MG63 (cell line): ENCODE measurements at regions not wholly inside any gene's neighbourhood (a gene's known extent, or its start where the extent isn't known, plus 50 kb on each side); places are given as distances from the start of the nearest gene placed in this dataset.

Experiments
- DNase-seq: peaks from one replicate; pipeline ENCODE4 v3.0.0-alpha.2; 2020
- H3K27me3 ChIP-seq: fragments of 250-450 bp; sonication (Bioruptor Pico); 2 replicates; pipeline ENCODE4 v1.5.1; 2020; ENCODE audit warnings: mild to moderate bottlenecking, moderate library complexity
- H3K36me3 ChIP-seq: fragments of 250-450 bp; sonication (Bioruptor Pico); 2 replicates; pipeline ENCODE4 v1.5.1; 2020; ENCODE audit warnings: mild to moderate bottlenecking, moderate library complexity
- H3K4me3 ChIP-seq: fragments of 250-450 bp; sonication (Bioruptor Pico); 2 replicates; pipeline ENCODE4 v1.5.1; 2020; ENCODE audit warnings: mild to moderate bottlenecking, moderate library complexity
- H3K9me3 ChIP-seq: fragments of 250-450 bp; sonication (Bioruptor Pico); 2 replicates; pipeline ENCODE4 v1.5.1; 2020; ENCODE audit warnings: mild to moderate bottlenecking, moderate library complexity

DNA sequence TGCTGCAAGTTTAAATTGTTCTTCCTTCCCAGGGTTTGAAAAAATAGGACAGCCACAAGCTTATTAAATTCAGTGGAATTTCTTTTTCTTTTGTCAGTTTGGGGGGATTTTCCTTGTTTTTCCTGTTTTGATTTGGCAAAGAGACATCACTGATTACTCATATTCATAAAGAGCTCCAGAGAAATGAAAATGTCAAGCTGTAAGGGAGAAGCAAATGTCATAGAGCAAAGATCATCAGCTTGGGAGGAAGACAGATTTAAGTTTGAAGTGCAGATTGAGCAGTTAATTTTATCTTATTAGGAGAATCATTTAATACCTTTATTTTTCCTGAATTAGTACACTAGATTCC, 255.8 kb upstream of the PHYHIPL start:
- DNase-seq, result no peak
- Histone ChIP-seq H3K9me3 (no peaks in the 10 kb centered on the region), H3K4me3 (no peak overlapping the region), H3K27me3 (no peaks in the 10 kb centered on the region), H3K36me3 (no peaks in the 10 kb centered on the region)

DNA sequence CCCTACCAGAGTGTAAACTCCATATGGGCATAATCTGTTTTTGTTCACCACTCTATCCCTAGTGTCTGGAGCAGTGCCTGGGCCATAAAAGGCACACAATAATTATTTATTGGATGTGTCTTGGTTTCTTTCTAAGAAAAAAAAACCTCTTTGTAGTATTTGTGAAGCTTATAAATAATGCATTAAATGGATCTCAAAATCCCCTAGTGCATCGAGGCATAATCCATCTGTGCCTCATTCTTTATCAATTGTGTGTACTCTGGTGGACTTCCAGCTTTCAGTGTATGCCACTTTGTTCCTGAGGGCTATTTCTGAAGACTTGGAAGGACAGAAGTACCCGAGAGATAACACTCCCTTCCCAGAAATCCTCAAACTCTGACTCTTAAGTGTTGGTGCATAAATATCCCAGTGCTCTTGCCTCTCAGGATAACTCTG, 255.0 kb upstream of the PHYHIPL start:
- Histone ChIP-seq H3K9me3 (no peaks in the 10 kb centered on the region), H3K4me3 (no peak overlapping the region), H3K36me3 (no peaks in the 10 kb centered on the region), H3K27me3 (no peaks in the 10 kb centered on the region)
- no peak for DNase-seq

DNA sequence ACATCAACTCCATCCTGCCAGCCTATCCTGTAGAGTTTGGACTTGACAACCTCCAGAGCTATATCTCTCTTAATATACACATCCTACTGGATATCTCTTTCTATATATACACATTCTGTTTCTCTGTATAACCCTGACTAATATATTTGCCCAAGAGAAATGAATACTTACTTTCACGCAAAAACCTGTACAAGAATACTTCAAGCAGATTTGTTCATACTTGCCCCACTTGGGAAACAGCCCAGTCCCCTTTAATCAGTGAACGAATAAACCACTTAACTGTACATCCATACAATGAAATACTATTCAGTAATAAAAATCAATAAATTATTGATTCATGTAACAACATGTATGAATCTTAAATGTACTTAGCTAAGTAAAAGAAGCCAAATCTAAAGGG, 251.1 kb upstream of the PHYHIPL start:
- Histone ChIP-seq H3K36me3 (no peaks in the 10 kb centered on the region), H3K9me3 (no peaks in the 10 kb centered on the region), H3K27me3 (no peaks in the 10 kb centered on the region), H3K4me3 (no peak overlapping the region)
- no peak for DNase-seq

- no peaks in the 10 kb centered on the region for H3K9me3 ChIP-seq
- no peak for DNase-seq
- no peaks in the 10 kb centered on the region for H3K36me3 ChIP-seq
- no peak overlapping the region for H3K4me3 ChIP-seq
- H3K27me3 ChIP-seq, result no peaks in the 10 kb centered on the region
These were observed 245.9 kb upstream of the PHYHIPL start for GRCh38 chr10:58930500-58930899.

GRCh38 chr10:58932126-58932525, 244.3 kb upstream of the PHYHIPL start:
- Histone ChIP-seq H3K36me3 (no peaks in the 10 kb centered on the region), H3K27me3 (no peaks in the 10 kb centered on the region), H3K9me3 (no peaks in the 10 kb centered on the region), H3K4me3 (no peak overlapping the region)
- DNase-seq, result no peak

DNA sequence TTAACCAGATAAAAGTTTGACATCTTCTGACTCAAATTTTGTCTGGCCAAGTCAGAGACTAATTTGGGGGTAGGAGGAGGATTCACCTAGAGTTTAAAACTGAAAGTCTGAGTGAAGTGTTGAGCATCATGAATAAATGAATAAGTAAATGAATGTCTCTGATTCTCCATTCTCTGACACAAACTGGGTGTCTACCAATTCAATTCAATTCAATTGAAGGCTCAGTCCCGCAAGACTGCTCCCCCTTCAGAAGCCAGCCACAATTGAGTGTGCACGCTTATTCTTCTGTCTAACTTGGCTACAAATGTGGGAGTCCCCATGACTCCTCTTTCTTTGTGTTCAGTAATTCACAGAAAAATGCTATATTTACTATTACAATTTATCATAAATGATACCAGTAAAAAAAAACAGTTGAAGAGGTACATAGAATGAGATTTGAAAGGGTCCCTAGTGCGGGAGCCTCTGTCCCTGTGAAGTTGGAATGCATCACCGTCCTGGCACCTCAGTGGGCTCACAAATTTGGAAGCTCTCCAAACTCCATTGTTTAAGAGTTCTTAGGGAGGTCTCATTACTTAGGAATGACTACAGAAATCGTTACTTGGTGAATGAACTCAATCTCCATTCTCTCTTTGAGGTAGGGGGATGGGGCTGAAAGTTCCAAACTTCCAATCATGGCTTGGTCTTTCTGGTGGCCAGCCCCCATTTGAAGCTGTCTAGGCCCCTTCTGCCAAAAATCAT, 243.7 kb upstream of the PHYHIPL start:
- DNase-seq, result no peak
- Histone ChIP-seq H3K27me3 (no peaks in the 10 kb centered on the region), H3K36me3 (no peaks in the 10 kb centered on the region), H3K4me3 (no peak overlapping the region), H3K9me3 (no peaks in the 10 kb centered on the region)

DNA sequence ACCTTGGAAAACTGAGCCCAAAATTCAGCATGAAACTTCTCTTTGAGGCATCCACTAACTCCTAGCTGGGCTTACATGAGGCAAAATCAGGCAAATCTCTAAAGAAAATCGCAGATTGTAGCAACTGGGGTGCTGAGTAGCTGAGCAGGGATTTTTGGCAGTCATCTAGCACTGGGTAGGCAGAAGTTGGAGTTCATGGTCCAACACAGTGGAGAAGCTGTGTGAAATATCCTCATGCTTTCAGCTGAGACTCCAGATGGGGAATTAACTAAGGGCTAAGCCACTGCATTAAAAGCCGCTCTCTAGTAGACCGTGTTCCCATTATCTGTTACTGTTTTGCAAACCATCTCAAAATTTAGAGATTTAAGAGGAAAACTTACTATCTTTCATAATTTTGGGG, 240.1 kb upstream of the PHYHIPL start:
- H3K9me3 ChIP-seq, result no peaks in the 10 kb centered on the region

DNA sequence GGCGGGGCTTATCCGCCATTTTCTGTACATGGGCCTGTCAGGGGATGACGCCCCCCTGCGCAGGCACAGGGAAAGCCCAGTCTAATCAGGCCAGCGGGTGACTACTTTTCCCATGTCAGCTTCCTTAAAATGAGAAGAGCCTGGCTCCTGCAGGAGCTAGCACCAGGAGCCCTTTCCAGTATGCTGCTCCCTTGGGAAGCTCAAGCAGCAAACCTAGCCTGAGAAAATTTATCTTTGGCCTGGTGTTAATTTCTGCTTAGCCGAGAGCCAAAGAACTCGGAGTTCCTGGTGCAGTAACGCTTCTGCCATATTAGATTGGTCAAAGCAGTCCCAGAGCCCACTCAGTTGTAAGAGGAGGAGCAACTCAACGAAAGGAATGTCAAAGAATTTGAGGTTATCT, 239.0 kb upstream of the PHYHIPL start:
- no peak overlapping the region for H3K4me3 ChIP-seq
- H3K27me3 ChIP-seq, result no peaks in the 10 kb centered on the region
- no peaks in the 10 kb centered on the region for H3K9me3 ChIP-seq
- DNase-seq, result no peak
- H3K36me3 ChIP-seq, result no peaks in the 10 kb centered on the region

More for the DNA sequence above, 240.1 kb upstream of the PHYHIPL start:
- Histone ChIP-seq H3K4me3 (no peak overlapping the region), H3K36me3 (no peaks in the 10 kb centered on the region), H3K27me3 (no peaks in the 10 kb centered on the region)
- no peak for DNase-seq

DNA sequence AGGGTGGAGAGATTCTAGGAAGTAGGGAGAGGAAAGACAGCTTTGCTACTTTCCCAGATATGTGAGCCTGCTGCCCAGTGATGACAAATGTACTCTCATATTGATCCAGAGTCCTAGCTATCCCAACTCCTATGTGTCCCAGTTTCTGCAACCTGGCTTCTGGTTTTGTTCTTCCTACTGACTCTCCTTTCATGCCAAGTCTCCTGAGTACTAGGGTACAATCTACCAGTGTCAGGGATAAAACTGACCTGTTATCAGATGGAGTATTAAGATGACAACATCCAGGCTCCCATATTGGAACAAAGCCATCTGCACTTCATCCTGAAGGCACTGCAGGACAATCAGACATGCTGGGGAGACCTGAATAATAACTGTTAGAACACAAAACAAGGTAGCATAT, 233.7 kb upstream of the PHYHIPL start:
- 0 out of 2 replicates have a peak, but pooled peaks cover 2% of the 10 kb centered on the region for H3K9me3 ChIP-seq
- H3K27me3 ChIP-seq, result no peaks in the 10 kb centered on the region
- no peak overlapping the region for H3K4me3 ChIP-seq
- DNase-seq, result no peak
- H3K36me3 ChIP-seq, result no peaks in the 10 kb centered on the region

GRCh38 chr10:58943256-58943890, 233.1 kb upstream of the PHYHIPL start:
- Histone ChIP-seq H3K27me3 (no peaks in the 10 kb centered on the region), H3K36me3 (no peaks in the 10 kb centered on the region), H3K9me3 (0 out of 2 replicates have a peak, but pooled peaks cover 2% of the 10 kb centered on the region), H3K4me3 (no peak overlapping the region)
- DNase-seq, result no peak

DNA sequence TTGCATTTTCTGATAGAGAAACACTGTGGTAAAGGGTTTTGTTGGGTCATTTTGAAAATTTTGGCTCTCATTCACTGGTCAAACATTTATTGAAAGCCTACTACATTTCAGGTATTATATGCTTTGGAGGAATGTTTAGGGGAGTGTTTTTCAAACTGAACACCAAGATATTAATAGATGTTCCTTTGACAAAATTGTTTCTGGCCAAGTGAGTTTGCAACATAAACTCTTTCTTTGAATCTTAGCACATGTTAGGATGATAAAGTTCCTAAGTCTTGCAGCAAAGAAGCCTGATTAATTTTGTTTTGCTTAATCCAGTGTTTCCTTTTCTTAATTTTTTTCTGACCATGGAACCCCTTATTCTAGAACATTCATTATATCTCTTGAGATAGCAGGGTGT, 232.5 kb upstream of the PHYHIPL start:
- no peak for DNase-seq
- 0 out of 2 replicates have a peak, but pooled peaks cover 2% of the 10 kb centered on the region for H3K9me3 ChIP-seq
- no peaks in the 10 kb centered on the region for H3K36me3 ChIP-seq
- no peak overlapping the region for H3K4me3 ChIP-seq
- no peaks in the 10 kb centered on the region for H3K27me3 ChIP-seq

GRCh38 chr10:58948303-58948702, 228.1 kb upstream of the PHYHIPL start:
- no peak for DNase-seq
- no peak overlapping the region for H3K4me3 ChIP-seq
- no peaks in the 10 kb centered on the region for H3K27me3 ChIP-seq
- H3K36me3 ChIP-seq, result no peaks in the 10 kb centered on the region
- H3K9me3 ChIP-seq, result no peaks in the 10 kb centered on the region

GRCh38 chr10:58950618-58951017, 225.8 kb upstream of the PHYHIPL start:
- H3K9me3 ChIP-seq, result no peaks in the 10 kb centered on the region
- DNase-seq, result no peak

DNA sequence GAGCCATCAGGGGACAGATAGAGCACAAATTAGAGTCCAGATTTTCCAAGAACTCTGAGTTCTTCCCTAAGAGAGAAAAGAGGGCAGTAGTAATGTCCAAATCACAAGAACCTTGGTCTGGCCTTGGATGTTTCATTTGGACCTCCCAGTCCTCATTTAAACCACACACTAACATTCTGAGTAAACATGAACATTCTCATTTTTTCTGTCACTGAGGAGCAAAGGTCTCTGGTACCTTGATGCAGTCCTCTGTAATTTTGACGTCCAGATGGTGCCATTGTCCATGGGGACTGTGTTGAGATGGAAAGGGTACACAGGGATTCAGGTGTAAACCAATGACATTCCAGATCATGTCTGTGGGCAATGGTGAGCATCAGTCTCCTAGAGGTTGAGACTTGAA, 225.4 kb upstream of the PHYHIPL start:
- no peak overlapping the region for H3K4me3 ChIP-seq
- no peaks in the 10 kb centered on the region for H3K27me3 ChIP-seq
- no peaks in the 10 kb centered on the region for H3K9me3 ChIP-seq
- no peaks in the 10 kb centered on the region for H3K36me3 ChIP-seq
- DNase-seq, result no peak

More at GRCh38 chr10:58950618-58951017, 225.8 kb upstream of the PHYHIPL start:
- Histone ChIP-seq H3K36me3 (no peaks in the 10 kb centered on the region), H3K4me3 (no peak overlapping the region), H3K27me3 (no peaks in the 10 kb centered on the region)

GRCh38 chr10:58951746-58952145, 224.7 kb upstream of the PHYHIPL start:
- no peaks in the 10 kb centered on the region for H3K27me3 ChIP-seq
- H3K36me3 ChIP-seq, result no peaks in the 10 kb centered on the region
- DNase-seq, result no peak
- H3K4me3 ChIP-seq, result no peak overlapping the region
- no peaks in the 10 kb centered on the region for H3K9me3 ChIP-seq

GRCh38 chr10:58952162-58952601, 224.3 kb upstream of the PHYHIPL start:
- Histone ChIP-seq H3K9me3 (no peaks in the 10 kb centered on the region), H3K36me3 (no peaks in the 10 kb centered on the region), H3K4me3 (no peak overlapping the region), H3K27me3 (no peaks in the 10 kb centered on the region)
- DNase-seq, result no peak

DNA sequence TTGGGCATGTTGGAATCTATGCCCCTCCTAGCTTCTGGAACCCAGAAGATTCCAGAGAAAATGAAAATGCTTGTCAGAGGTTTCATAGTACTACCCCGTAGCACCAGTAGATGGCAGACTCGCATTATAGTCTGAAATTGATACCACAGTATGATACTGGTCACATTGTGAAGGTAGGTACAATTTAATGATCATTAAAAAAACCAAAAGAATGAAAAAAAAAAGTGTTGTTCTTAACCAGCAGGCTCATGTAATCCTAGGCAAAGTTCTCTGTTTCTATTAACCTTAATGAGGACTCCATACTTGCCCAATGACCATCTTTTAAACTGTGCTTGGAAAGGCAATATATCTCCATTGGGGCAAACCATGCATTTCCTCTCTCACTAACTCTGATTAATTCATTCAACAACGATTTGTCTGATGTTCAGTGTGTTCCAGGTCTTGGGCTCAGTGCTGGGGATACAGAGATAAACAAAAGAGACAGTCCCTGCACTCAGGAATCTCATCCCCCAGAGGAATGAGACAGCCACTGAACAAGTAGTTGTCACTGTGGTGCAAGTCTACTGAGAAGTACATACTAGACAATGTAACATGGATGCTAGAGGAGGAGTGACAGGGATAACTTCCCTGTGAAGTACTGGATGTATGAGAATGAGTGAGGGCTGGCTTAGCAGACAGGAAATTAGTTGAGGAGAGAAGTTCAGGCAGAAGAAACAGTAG, 223.5 kb upstream of the PHYHIPL start:
- no peaks in the 10 kb centered on the region for H3K36me3 ChIP-seq
- no peak for DNase-seq
- H3K4me3 ChIP-seq, result no peak overlapping the region
- no peaks in the 10 kb centered on the region for H3K9me3 ChIP-seq
- no peaks in the 10 kb centered on the region for H3K27me3 ChIP-seq
